ENCODE measurements at regions not wholly inside any gene's neighbourhood (a gene's known extent, or its start where the extent isn't known, plus 50 kb on each side); places are given as distances from the start of the nearest gene placed in this dataset.
"Not testable (repeated sequence)": the region's sequence is repeated elsewhere in the genome, so short reads cannot be mapped to it uniquely, and the experiment has no call there.

DNA sequence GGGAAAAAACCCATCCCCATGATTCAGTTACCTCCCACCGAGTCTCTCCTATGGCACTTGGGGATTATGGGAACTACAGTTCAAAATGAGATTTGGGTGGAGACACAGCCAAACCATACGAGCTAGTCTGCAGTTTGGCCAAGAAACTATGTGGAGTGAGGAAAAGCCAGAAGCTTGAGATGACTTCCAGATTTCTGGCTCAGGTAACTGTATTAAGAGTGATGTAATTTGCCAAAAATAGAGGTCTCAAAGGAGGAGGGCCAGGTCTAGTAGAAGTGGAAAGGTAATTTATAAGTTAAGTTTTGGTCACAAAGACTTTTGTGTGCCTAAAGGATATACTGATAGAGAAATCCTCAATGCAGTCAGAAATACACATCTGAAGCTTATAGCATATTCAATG lies 279.7 kb upstream of the MGMT start:
- DNase-seq (ENCODE audit: low read depth in 4 of 4, low spot score in 2 of 4), result no peak

DNA sequence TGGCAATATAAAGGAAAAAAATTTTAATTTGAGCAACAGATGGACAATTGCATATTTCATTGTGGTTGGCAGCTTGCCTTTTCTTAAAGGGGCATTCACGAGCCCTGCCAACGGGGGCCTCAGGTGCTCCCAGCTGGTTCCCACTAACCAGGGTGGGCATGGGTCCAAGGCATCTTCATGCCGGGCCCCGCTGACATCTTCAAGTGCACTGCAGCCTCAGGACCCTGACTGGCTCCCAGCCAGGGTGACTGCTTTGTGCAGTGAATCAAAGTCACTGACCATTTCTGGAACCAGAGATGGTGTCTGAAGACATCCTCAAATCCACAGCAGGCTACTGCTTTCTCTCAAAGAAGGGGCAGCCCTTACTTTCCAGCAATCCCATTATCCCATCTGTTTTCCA lies 275.2 kb upstream of the MGMT start:
- no peak for DNase-seq (ENCODE audit: low read depth in 4 of 4, low spot score in 2 of 4)

DNA sequence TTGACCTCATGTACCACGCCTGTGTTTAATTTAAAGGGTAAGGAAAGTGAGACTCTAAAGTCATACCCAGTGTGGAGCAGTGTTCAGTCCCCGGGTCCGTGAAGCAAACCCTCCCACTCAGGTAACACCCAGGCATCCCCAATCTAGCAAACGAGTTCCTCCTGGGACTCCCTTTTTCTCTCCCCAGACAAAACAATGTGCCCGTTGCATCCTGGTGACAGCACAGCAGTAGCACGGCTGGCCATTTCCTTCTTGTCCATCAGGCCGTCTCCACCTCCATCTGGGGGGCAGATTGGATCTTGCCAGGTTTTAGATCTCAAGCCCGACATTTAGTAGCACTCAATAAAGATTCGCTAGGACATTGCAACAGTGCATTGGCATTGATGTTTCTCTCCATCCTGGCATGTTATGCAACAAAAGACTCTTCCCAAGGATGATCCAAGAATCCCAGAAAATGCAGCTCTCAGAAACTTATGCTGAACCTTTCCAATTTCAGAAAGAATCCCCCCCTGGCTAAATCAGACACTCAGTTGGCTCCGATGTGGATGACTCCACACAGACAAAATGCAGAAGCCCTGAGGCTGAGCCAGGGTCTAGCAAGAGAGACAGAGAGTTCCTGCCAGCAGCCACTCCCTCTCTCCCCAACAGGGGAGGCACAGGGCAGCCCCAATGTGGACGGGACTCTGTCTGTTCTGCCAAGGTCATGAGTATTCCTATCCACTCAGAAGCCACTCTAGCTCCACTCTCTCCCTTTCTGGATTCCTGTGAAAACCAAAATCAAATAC lies 274.5 kb upstream of the MGMT start:
- no peak for DNase-seq (ENCODE audit: low read depth in 4 of 4, low spot score in 2 of 4)

DNA sequence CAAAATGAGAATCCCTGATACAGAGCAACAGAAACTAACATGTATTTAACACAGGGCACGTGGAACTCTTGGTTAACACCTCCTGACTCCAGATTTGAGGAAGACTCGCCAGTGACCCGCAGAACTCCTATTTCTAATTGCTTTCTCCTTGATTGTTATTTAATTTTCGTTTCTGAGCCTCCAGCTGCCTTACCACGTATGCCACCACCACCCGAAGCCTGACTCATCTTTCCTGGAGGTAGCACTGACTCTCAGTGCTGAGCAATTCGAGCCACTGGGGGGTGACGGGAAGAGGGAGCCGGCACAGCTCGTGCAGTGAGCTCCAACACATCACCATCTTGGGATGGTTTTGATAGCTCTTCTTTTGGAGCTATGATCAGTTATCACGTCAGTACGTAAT lies 273.9 kb upstream of the MGMT start:
- DNase-seq (ENCODE audit: low read depth in 4 of 4, low spot score in 2 of 4), result no peak

DNA sequence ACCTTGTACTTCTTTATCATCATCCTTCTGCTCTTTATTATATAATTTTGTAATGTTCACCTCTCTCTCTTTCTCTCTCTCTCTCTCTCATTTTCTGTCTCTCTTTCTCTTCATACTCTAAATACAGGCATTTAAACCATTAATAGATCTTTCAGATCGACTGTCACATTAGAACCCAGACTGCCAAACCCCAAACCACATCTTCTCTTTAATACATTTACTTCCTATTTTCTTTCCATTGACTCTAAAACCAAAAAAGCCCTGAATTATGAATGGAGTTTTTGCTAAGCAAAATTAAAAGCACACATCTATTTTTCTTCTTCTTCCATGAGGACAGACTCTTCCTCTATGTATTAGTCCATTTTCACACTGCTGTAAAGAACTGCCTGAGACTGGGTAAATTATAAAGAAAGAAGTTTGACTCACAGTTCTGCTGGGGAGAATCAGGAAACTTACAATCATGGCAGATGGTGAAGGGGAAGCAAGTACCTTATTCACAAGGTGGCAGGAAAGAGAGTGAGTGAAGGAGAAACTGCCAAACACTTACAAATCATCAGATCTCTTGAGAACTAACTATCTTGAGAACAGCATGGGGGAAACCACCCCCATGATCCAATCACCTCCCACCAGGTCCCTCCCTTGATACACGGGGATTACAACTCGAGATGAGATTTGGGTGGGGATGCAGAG lies 272.7 kb upstream of the MGMT start:
- no peak for DNase-seq (ENCODE audit: low read depth in 4 of 4, low spot score in 2 of 4)

DNA sequence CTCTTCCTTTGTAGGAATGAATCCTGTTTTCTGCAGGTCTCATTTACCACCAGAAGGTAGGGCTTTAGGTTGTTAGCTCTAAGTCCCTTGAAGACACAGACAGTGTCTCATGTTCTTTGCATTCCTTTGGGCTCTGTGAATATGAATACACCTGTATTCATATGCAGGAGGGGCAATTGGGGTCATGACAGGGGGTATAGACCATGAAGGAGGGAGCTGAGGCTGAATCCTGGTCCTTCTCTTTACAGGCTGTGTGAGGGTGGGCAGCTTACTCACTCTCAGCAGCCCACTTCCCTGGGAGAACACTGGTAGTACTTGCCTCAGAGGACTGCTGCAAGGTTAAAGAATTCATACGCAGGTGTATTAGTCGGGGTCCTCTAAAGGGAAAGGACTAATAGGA lies 267.2 kb upstream of the MGMT start:
- DNase-seq (ENCODE audit: low read depth in 4 of 4, low spot score in 2 of 4), result no peak

DNA sequence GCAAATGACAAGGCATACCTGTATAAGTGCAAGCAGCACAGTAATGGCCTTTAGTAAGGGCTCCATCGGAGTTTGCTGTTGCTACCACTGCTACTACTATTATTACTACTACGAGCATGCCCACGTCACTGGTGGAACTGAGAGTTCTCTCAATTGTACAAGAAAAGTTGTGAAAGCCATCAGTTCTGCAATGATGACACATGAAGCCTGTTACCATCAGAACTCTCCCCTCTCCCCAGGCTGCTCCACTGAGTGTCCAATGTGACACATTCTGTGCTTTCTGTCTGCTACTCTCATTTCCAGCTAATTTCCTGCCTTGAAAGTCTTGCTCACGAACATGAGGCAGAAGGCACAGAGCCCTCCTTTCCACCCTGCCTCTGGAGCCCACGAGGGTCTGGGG lies 263.2 kb upstream of the MGMT start:
- DNase-seq (ENCODE audit: low read depth in 4 of 4, low spot score in 2 of 4), result no peak

DNA sequence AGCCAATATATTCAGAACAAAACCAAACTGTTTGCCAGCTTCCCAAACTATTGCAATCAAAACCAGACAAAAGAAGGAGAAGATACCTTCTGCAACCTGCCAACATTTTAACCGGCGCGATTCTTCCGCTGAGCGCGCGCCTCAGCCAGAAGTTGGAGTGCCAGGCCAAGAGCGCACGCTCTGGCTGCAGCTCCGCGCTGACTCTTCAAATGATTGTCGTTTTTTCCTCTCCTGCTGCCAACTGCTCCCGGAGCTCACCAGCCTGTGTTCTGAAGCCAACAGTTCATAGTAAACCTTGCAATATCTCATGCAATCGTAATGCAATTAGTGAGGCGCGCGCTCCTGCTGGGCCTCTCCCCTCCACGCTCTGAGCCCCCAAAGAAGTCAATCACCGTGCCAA lies 259.7 kb upstream of the MGMT start:
- no peak for DNase-seq (ENCODE audit: low read depth in 4 of 4, low spot score in 2 of 4)

DNA sequence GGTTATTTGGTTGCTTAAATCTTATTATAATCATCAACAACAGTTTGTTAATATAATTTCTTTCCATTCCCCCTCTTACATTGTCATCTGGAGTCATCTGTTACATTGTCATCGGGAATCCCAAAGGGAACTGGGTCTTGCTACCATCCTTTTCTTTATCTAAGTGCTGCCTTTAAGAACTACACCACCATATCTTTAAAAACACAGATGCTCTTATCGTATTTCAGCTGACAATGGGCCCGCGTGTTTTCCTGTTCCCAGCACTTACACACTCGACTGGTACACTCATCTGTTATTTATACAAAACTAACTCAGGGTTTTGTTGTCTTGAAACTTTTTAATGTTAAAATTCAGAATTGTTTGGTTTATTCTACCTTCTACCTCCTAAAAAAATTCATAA lies 256.2 kb upstream of the MGMT start:
- no peak for DNase-seq (ENCODE audit: low read depth in 4 of 4, low spot score in 2 of 4)

DNA sequence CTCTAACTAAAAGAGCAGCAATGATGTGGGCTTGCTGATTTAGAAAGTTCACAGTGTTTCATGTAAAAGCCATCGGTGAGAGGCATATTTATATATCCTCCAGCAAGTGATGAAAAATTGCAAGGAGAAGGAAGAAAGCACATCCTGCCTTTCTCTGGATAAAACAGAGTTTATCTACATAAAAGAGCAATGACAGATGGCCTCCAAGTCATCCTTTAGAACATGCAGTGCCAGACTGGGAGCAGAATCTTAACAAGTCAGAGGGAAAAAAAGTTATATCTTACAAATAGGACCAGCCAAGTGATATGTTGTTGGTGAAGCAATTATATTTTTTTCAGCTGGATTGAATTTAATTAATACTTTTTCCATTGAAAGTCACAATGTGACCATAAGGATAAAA lies 253.8 kb upstream of the MGMT start:
- DNase-seq (ENCODE audit: low read depth in 4 of 4, low spot score in 2 of 4), result no peak

DNA sequence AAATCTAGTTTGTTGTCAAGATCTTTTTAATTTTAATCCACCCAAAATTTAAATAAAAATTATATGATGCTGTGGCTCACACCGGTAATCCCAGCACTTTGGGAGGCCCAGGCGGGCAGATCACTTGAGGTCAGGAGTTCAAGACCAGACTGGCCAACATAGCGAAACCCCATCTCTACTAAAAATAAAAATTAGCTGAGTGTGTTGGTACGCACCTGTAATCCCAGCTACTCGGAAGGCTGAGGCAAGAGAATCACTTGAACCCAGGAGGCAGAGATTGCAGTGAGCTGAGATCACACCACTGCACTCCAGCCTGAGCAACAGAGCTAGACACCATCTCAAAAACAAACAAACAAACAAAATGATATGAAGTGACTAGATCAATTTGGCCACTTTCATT lies 253.0 kb upstream of the MGMT start:
- not testable (repeated sequence) for DNase-seq (ENCODE audit: low read depth in 4 of 4, low spot score in 2 of 4)

DNA sequence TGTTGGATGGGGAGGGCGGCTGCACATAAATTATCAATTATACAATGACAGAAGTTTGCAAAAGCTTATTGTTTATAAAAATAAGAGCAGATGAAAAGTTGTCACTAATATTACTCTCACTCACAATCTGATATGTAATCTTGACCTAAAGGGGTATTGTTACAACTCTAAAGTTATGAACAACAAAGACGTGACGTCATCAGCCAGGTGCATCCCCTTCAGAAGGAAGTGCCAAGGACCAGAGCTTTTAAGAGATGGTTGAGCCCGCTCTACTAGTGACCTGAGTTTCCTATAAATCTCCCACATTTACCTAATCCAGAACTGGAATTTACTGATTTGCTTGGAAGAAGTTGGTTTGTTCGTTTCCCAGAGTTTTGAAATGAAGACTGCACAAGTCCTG lies 247.7 kb upstream of the MGMT start:
- no peak for DNase-seq (ENCODE audit: low read depth in 4 of 4, low spot score in 2 of 4)

DNA sequence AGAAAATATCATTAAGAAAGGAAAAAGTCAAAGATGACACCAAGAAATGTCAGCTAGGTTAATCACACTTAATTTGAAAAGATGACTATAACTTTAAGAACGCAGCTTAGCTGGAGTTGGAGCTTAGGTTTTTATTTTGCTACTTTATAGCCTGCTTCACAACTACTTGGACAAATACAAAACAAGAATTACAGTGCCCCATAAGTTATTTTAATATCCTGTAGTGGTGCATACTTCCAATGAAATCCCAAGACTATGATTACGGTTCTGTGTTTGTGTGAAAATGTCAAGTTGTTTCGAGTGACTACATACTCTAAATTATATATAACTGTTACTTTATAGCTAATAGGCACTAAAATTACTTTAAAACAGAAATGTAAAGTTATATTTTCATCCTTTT lies 244.6 kb upstream of the MGMT start:
- DNase-seq (ENCODE audit: low read depth in 4 of 4, low spot score in 2 of 4), result peak in 2 of 4 donors; percentile 16 to 27

DNA sequence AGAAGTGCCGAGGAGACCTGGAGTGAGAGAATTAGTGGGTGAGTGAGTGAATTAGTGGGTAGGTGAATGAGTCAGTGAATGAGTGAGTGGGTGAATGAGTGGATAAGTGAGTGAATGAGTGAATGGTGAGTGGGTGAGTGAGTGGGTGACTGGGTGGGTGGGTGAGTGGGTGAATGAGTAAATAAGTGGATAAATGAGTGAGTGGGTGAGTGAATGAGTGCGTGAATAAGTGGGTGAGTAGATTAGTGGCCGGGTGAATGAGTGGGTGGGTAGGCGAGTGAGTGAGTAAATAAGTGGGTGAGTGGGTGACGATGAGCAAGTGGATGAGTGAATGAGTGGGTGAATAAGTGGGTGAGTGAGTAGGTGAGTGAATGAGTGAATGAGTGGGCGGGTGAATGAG lies 243.7 kb upstream of the MGMT start:
- DNase-seq (ENCODE audit: low read depth in 4 of 4, low spot score in 2 of 4), result no peak

DNA sequence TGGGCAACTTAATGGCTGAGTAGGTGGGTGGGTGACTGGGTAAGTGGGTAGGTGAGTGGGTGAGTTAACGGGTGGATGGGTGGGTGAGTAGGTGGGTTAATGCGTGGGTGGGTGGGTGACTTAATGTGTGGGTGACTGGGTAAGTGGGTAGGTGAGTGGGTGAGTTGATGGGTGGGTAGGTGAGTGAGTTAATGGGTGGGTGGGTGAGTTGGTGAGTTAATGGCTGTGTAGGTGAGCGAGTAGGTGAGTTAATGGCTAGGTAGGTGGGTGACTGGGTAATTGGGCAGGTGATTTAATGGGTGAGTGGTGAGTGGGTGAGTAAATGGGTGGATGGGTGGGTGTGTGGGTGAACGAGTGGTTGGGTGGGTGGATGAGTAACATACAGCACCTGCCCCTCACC lies 243.0 kb upstream of the MGMT start:
- no peak for DNase-seq (ENCODE audit: low read depth in 4 of 4, low spot score in 2 of 4)

DNA sequence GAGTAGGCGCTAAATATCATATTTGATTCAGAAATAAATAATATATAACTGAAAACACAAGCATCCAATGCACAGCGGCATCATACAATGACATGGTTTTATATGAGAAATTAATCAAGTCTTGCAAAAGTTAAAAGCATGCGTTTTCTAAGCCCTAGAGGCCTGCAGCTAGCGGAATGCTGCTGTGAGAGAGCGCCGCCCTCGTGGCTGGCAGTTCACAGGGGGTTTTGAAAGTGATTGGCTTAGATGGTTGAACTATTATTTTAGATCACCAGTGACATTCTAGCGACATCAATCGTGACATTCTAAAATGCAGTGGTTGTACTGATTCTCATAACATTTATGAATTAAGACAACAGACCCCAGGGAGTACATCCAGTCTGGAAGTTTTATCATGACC lies 235.2 kb upstream of the MGMT start:
- DNase-seq (ENCODE audit: low read depth in 4 of 4, low spot score in 2 of 4), result no peak

DNA sequence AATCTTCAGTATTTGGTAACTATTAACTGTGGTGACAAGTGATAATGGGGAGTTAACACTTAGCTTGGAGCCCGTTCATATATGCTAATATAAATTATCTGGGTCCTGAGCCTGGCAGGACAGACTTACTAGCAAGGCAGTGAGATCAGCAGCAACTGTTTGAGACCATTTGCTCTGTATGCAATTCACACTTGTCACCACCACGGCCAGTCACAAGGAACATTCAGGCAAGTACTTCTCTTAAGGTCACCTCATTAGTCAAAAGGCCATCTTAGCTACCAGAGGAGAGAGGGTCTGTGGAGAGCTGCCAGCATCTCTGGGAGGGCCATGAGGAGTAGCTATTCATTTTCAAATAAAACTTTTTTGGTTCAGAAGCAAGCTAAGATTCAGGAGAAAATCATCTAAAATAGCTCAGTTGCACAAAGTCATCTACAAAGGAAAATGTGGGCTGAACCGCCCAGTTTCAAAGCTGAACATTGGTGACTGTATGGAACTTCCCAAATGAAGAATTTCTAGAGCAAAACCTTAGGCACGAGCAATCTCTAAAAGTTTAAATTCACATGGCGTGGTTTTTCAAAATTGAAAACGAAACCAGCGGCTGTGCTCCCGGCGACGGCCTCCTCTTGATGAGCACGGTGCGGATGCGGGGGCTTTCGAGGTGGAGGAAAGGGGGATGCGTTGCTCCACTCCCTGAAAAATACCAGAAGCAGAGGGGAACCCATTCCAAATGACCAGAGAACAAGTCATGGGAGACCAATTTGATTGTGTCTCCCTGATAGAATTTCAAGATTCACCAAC lies 233.5 kb upstream of the MGMT start:
- no peak for DNase-seq (ENCODE audit: low read depth in 4 of 4, low spot score in 2 of 4)

DNA sequence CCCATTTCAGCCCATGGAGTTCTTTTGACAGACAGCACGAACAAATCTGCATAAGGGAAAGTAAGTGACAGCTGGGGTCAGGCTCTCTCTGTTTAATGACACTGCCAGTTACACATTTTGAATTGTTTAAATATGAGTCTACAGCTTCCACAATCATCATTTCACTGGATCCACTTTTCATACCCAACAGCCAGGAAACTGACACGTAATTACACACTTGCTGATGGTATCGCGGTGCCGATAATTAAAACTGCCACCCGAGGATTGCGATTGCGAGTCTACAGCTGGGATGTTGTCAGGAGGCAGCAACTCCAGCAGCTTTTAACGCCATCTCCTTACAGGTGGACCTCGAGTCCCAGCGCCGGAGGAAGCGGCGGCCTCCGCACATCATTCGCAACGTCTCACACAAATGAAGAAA lies 230.8 kb upstream of the MGMT start:
- no peak for DNase-seq (ENCODE audit: low read depth in 4 of 4, low spot score in 2 of 4)

DNA sequence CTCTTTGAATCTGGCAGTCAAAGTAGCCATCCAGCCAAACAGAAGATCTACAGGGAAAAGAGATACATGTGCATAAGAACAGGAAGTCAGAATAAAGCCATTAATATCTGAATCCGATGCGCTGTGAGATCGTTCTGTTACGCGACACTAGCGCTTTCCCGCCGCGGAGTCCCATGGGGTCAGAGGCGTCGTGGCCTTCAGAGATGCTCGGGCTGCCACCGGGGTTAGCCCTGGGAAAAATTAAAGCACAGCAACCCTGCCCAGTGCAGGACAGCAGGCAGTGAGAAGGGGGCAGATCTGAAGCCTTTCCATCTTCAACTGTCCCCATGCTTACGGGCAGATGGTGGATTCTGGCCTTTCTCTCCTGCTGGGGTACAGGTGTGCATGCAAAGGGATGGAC lies 225.6 kb upstream of the MGMT start:
- DNase-seq (ENCODE audit: low read depth in 4 of 4, low spot score in 2 of 4), result no peak

DNA sequence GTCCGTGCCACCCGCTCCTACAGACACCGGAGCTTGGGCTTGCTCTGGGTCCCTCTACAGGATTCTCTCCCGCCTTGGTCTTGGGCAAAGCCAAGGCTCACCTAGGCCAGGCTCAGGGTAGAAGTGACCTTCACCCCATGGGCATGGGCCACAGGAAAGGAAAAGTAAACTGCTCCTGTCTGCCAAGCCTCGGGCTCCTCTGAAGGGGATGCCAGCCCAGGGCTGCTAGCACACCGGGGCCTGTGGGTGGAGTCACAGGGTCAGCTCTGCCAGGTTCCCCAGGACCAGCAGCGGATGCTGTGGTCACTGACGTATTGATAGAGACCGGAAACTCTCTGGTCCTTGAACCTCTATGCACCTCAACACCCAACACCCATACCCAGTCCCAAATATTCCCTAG lies 222.7 kb upstream of the MGMT start:
- no peak for DNase-seq (ENCODE audit: low read depth in 4 of 4, low spot score in 2 of 4)

DNA sequence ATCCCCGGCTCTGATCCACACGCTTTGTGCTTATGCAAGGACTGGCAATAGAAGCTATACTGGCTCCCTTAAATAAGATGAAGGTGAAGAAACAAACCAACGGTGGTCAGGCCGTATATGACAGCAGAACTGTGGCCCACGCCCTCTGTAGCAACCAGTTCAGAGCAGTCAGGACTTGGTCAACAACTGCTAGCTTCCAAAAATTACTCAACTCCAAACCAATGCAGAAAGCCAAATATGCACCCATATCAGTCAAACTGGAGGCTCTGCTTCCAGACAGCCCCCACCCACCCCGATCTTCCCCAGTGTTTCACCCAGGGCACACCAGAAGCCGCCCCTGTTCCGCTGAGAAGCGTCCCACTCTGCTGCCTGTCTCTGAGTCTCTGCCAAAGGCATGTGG lies 222.3 kb upstream of the MGMT start:
- no peak for DNase-seq (ENCODE audit: low read depth in 4 of 4, low spot score in 2 of 4)
